B cell (primary cell): ENCODE measurements at regions not wholly inside any gene's neighbourhood (a gene's known extent, or its start where the extent isn't known, plus 50 kb on each side); places are given as distances from the start of the nearest gene placed in this dataset.
"Not testable (repeated sequence)": the region's sequence is repeated elsewhere in the genome, so short reads cannot be mapped to it uniquely, and the experiment has no call there.

Source experiments
- EZH2 ChIP-seq: IDR thresholded peaks from 2 replicates; pipeline ENCODE4 v1.6.1; 2012; ENCODE audit warnings: borderline replicate concordance, low read depth, mild to moderate bottlenecking, moderate library complexity, low read length; ENCODE audit not compliant: insufficient read depth, poor library complexity, severe bottlenecking
- TF ChIP-seq, protein P1 (sequence below): fragments of 200-600 bp; IDR thresholded peaks from one replicate; pipeline ENCODE4 v1.8.0; 2022; ENCODE audit warnings: antibody characterized with exemption, mild to moderate bottlenecking

DNA sequence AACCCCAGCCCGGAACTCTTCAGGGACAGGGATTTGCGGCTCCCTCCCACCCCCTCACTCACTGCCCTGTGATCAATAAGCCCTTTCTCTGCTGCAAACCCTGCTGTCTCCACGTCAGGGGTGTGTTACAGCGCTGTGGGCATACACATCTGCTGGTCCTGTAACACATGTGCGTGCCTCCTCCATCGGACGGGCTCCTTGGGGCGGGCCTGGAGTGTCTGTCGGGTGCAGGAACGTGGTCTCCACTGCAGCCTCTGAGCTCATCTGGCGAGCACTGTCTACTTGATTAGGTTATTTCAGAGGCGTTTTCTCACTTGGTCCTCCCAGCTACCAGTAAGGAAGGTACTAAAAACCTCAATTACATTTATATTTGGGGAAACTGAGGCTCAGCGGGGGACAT is 97.0 kb upstream of the LRPAP1 start:
- TF ChIP-seq, protein P1, sequence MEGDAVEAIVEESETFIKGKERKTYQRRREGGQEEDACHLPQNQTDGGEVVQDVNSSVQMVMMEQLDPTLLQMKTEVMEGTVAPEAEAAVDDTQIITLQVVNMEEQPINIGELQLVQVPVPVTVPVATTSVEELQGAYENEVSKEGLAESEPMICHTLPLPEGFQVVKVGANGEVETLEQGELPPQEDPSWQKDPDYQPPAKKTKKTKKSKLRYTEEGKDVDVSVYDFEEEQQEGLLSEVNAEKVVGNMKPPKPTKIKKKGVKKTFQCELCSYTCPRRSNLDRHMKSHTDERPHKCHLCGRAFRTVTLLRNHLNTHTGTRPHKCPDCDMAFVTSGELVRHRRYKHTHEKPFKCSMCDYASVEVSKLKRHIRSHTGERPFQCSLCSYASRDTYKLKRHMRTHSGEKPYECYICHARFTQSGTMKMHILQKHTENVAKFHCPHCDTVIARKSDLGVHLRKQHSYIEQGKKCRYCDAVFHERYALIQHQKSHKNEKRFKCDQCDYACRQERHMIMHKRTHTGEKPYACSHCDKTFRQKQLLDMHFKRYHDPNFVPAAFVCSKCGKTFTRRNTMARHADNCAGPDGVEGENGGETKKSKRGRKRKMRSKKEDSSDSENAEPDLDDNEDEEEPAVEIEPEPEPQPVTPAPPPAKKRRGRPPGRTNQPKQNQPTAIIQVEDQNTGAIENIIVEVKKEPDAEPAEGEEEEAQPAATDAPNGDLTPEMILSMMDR, result not testable (repeated sequence)
- TF ChIP-seq EZH2, result not testable (repeated sequence)
